ENCODE measurements at regions not wholly inside any gene's neighbourhood (a gene's known extent, or its start where the extent isn't known, plus 50 kb on each side); places are given as distances from the start of the nearest gene placed in this dataset.

- TF ChIP-seq, protein P1, sequence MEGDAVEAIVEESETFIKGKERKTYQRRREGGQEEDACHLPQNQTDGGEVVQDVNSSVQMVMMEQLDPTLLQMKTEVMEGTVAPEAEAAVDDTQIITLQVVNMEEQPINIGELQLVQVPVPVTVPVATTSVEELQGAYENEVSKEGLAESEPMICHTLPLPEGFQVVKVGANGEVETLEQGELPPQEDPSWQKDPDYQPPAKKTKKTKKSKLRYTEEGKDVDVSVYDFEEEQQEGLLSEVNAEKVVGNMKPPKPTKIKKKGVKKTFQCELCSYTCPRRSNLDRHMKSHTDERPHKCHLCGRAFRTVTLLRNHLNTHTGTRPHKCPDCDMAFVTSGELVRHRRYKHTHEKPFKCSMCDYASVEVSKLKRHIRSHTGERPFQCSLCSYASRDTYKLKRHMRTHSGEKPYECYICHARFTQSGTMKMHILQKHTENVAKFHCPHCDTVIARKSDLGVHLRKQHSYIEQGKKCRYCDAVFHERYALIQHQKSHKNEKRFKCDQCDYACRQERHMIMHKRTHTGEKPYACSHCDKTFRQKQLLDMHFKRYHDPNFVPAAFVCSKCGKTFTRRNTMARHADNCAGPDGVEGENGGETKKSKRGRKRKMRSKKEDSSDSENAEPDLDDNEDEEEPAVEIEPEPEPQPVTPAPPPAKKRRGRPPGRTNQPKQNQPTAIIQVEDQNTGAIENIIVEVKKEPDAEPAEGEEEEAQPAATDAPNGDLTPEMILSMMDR (IDR thresholded peaks at IDR 0.05; ENCODE audit: low read depth, low read length): no peak
- TF ChIP-seq EZH2phosphoT487 (IDR thresholded peaks at IDR 0.05; ENCODE audit: low read depth): no peak
These were observed 162.6 kb upstream of the CYRIA start for GRCh38 chr2:16828044-16828827.
